ENCODE measurements at regions not wholly inside any gene's neighbourhood (a gene's known extent, or its start where the extent isn't known, plus 50 kb on each side); places are given as distances from the start of the nearest gene placed in this dataset.

DNA sequence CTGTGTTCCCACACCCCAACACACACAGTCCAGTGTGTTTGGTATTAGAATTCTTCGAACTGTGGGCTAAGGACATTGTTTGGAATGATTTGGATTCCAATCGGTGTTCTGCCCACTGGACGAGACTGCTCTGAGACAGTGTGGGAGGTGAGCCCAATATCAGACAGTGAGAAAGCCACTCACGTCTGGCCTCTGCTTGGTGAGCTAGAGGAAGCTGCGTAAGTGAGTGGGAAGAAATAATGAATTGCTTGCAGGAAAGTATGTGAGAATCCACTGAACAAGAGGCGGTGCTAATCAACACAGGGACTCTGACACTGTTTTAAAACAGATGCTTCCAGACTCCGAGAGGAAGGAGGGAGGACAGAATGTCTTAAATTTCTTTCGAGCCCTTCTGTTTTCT, 675.0 kb upstream of the ANKRD30A start (continued):
- TF ChIP-seq PBX3 (IDR thresholded peaks at IDR 0.05; ENCODE audit: insufficient replicate concordance, low read depth, low read length) (no peak), NBN (IDR thresholded peaks at IDR 0.05) (no peak), BCLAF1 (IDR thresholded peaks at IDR 0.05) (no peak), CBX3 (IDR thresholded peaks at IDR 0.05; ENCODE audit: borderline replicate concordance, low read depth) (no peak)

GRCh38 chr10:36448760-36449691, 676.4 kb upstream of the ANKRD30A start:
- Histone ChIP-seq H3K4me3 (no peak overlapping the region), H3K27ac (ENCODE audit: control insufficient read depth, insufficient read depth) (no peak overlapping the region), H3K79me2 (ENCODE audit: control insufficient read depth, insufficient read depth, low read length) (no peaks in the 10 kb centered on the region), H3K9ac (ENCODE audit: control insufficient read depth, insufficient read depth, low read length) (no peak overlapping the region), H3K36me3 (ENCODE audit: control insufficient read depth in 2 of 2, insufficient read depth in 2 of 2, low read length in 1 of 2) (no peaks in the 10 kb centered on the region), H3K27me3 (replicated peaks in 1 of 2; ENCODE audit: control insufficient read depth in 2 of 2, insufficient read depth in 2 of 2, low read length in 1 of 2) (no peaks in the 10 kb centered on the region), H3K4me2 (ENCODE audit: control insufficient read depth, insufficient read depth) (no peak overlapping the region), H3K9me3 (replicated peaks; ENCODE audit: control insufficient read depth, insufficient read depth, low read length) (no peaks in the 10 kb centered on the region), H2AFZ (ENCODE audit: control insufficient read depth, low read depth, low read length) (no peak overlapping the region), H3K4me1 (ENCODE audit: control insufficient read depth, insufficient read depth, low read length) (no peaks in the 10 kb centered on the region), H4K20me1 (ENCODE audit: control insufficient read depth, insufficient read depth) (no peaks in the 10 kb centered on the region)
- in situ Hi-C loops (cut with MboI), result no loop called here
- no peak for ATAC-seq
- ChIA-PET CTCF (no interaction called here), SMC1A (ENCODE audit: uncharacterized antibody, unreplicated experiment) (no interaction called here), POLR2A (no interaction called here), RAD21 (ENCODE audit: unreplicated experiment) (no interaction called here)
- BruUV-seq (replicated peaks), result no TSS peak
- DNase-seq (ENCODE audit: low read depth, low spot score), result no peak
- FAIRE-seq, result no peak
- intact Hi-C loops (cut with micrococcal nuclease; ENCODE audit: unreplicated experiment), result no loop called here
- WGBS (ENCODE audit: insufficient coverage, insufficient replicate concordance, low lambda C conversion rate, missing lambda C conversion rate), result 29% methylated on average over 11 of the region's 11 CpGs
- TF ChIP-seq RELA (IDR thresholded peaks at IDR 0.05; ENCODE audit: borderline replicate concordance, partially characterized antibody), result no peak
- TF ChIP-seq TCF12 (IDR thresholded peaks at IDR 0.05; ENCODE audit: low read depth, low read length), result no peak
